ENCODE measurements at regions not wholly inside any gene's neighbourhood (a gene's known extent, or its start where the extent isn't known, plus 50 kb on each side); places are given as distances from the start of the nearest gene placed in this dataset.

GRCh38 chr14:25350021-25350420 is 300.1 kb upstream of the STXBP6 start:
- TF ChIP-seq CREM (IDR thresholded peaks at IDR 0.05) (no peak), CREM (CRISPR knock-in tag; IDR thresholded peaks at IDR 0.05) (no peak), TEAD2 (CRISPR knock-in tag; IDR thresholded peaks at IDR 0.05) (no peak), POLR2AphosphoS5 (IDR thresholded peaks at IDR 0.05; ENCODE audit: low read depth, low read length) (no peak), CHD2 (IDR thresholded peaks at IDR 0.05; ENCODE audit: low read depth, low read length) (no peak), ZNF335 (CRISPR knock-in tag; IDR thresholded peaks at IDR 0.05) (no peak), ZNF276 (CRISPR knock-in tag; IDR thresholded peaks at IDR 0.05; ENCODE audit: low read depth) (no peak), TCF7 (IDR thresholded peaks at IDR 0.05; ENCODE audit: low read depth) (no peak), U2AF1 (optimal IDR thresholded peaks at IDR 0.05; ENCODE audit: low read depth, low read length) (no peak), JUND (CRISPR knock-in tag; IDR thresholded peaks at IDR 0.05) (no peak), NR2C2 (CRISPR knock-in tag; IDR thresholded peaks at IDR 0.05; ENCODE audit: borderline replicate concordance) (no peak), RNF2 (conservative IDR thresholded peaks at IDR 0.05; ENCODE audit: low read depth) (no peak), E2F2 (CRISPR knock-in tag; IDR thresholded peaks at IDR 0.05; ENCODE audit: borderline replicate concordance) (no peak), CHD4 (IDR thresholded peaks at IDR 0.05; ENCODE audit: borderline replicate concordance, low read length) (no peak)

Data from HepG2 (cell line).